HuH-7 (cell line): ENCODE measurements at regions not wholly inside any gene's neighbourhood (a gene's known extent, or its start where the extent isn't known, plus 50 kb on each side); places are given as distances from the start of the nearest gene placed in this dataset.
"Not testable (repeated sequence)": the region's sequence is repeated elsewhere in the genome, so short reads cannot be mapped to it uniquely, and the experiment has no call there.

Source experiments
- DNase-seq: peaks from one replicate; pipeline ENCODE4 v3.0.0; 2011; ENCODE audit warnings: low spot score

DNA sequence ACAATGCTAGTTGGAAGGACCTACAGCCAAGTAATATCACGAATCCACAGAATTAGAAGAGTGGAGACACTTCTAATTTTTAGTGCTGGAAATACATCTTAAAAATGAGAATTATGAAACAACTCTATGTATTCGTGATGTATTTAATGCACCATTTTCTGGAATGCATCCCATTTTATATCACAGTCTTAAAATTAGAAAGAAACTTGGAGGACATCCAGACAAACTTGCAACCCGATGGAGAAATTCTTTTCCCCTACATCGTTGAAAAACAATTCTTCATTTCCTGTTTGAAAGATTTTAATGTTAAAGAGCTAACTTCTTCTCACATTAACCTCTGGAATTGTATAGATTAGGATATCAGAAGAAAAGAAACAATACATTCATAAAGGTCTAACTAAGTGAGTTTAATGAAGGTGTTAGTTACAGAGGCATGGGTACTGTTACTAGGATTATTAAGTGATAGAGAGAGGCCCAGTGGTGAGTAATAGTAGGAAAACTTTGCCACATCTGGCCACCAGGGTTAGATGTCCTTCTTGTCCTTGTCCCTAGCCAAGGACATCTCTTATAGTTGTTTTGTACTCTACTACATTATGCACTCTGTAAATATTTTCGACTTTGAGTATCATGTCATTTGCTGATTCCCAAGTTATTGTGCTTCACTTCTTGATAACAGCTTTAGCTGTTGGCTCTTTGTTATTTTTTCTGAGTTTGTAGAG lies 502.4 kb upstream of the PTCHD4 start:
- no peak for DNase-seq

DNA sequence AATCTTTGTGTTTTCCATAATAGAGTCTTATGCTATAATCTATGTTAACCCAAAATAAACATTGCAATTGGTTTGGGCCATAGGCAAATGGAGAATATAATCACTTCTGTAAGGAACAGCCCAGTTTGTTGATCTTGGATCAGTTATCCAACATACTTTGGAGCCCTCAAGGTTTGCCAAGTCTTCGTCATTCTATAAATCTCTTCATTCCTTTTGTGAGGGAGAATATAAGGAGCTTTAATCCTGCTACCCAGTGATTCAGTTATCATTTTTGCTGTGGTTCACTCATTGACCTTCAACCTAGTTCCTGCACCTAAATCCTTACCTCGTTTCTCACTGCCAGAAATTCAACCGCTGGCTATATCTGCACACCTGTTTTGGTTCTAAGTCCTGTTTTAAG lies 500.3 kb upstream of the PTCHD4 start:
- no peak for DNase-seq

DNA sequence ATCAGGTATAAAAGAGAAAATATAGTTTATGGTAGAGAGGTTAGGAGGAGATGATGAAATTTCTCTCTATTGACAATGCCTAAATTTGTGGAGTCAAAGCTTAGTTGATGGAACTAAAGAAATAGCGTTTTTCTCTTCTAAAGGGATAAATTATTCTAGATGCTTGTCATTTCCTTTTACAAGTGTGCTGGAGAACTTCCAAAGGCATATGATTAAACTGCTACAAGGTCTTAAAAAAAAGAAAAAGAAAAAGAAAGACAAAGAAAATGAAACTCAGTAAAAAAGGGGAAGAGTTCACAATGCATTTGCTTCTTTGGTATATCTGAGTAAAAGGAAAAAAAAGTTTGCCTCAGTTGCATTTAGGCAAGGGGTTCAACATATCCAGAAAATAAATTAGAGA lies 499.8 kb upstream of the PTCHD4 start:
- no peak for DNase-seq

DNA sequence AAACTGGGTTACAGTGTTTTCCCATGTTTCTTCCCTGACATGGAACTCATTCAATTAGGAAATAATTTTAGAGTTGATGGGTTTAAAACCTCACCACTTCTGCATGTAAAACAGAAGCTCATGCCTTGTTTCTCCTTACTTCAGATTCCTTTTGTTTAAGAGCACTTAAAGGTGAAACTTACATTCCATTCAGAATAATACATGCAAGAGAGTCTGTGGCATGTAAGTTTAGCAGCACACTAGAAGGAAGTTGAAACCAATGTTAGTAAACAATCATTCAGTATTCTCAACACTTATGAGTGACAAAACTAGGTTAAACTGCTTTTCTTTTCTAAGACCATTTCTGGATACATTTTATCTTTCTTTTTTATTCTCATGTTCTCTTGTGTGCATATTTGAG lies 495.6 kb upstream of the PTCHD4 start:
- no peak for DNase-seq

DNA sequence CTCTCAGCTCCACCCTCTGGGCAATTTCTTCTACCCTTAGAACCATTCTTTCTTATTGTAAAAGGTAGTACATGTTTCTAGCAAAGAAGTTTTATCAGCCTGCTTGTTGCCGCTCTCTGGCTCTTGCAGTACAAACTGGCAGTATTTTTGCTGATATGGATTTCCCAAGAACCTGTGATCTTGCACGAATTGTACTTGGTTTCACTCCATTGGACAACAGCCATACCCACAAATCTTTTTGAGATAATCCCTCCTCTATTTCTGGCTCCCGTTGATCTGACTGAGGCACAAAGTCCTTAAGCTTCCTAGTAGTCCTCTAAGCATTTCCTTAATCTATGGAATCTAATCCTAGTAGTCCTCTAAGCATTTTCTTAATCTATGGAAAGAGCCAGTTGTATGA lies 487.0 kb upstream of the PTCHD4 start:
- no peak for DNase-seq

DNA sequence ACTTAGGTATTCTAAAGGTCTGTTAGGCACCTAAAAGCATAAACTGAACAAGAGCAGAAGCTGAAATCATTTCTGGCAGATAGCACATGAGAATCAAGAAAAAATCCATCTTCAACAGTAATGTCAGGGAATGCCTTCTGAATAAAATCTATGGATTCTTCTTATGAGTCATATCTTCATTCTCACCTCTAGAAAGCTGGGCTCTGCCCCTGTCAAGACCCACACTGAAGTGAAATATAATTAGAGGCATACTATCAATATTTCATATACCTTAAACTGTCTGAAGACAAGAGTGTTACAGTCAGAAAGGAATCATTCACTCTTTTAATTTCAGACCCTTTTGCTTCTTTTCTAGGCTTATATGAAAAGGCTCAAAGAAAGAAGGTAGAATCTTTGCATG lies 485.8 kb upstream of the PTCHD4 start:
- no peak for DNase-seq

DNA sequence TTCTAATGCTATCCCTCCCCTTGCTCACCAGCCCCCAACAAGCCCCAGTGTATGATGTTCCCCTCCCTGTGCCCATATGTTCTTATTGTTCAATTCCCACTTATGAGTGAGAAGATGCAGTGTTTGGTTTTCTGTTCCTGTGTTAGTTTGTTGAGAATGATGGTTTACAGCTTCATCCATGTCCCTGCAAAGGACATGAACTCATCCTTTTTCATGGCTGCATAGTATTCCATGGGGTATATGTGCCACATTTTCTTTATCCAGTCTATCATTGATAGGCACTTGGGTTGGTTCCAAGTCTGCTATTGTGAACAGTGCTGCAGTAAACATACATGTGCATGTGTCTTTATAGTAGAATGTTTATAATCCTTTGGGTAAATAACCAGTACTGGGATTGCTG lies 480.2 kb upstream of the PTCHD4 start:
- not testable (repeated sequence) for DNase-seq

DNA sequence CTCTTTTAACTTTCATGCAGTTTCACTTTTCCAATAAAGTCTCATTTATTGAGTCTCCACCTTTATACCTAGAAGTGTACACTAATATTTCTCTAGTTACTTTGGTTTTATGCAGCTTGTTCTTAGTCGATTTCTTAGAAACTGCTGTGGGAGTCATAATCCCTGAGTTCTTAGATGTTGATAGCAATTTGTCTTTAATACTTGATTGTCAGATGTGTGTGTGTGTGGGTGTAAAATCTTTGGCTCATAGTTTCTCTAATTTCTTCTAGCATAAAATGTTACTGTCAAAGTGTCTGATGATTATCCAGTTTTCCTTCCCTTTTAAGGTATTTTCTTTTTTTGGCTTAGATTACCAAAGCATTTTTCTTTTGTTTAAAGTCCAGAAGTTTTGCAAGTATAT lies 473.8 kb upstream of the PTCHD4 start:
- DNase-seq = no peak

DNA sequence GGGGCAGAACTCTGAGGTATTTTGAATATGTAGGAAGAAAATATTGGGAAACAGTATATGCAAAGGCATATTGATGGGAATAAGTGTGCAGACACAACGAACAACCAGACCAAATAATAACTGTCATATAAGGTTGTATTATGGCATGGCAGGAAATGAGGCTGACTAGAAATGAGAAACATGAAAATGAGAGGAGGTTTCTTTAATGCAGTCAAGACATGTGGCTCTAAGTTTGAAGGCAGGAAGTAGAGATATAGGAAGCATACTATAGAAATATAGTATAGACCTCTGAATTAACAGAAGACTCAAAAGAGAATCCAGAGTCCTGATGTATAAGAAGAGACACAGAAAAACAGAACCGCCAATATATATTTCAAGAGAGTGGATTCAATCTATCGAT lies 459.7 kb upstream of the PTCHD4 start:
- DNase-seq = no peak

DNA sequence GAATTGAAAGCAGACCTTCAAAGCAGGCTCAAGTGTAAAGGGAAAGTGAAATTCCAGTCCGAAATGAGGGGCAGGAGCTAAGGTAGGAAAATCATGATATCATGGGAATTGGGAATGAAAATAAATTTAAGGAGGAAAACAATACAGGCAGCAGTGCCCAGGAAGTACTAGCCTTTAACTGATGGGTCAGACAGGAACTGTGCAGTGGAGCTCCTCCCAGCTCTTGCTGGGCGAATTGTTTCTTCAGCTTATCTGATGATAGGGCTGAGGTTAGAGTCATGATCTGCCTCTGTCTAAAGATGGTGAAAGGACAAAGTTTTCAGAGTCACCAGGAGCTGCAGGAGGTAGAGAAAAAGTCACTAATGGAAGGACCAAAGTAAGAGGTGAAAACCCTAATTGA lies 457.9 kb upstream of the PTCHD4 start:
- no peak for DNase-seq

DNA sequence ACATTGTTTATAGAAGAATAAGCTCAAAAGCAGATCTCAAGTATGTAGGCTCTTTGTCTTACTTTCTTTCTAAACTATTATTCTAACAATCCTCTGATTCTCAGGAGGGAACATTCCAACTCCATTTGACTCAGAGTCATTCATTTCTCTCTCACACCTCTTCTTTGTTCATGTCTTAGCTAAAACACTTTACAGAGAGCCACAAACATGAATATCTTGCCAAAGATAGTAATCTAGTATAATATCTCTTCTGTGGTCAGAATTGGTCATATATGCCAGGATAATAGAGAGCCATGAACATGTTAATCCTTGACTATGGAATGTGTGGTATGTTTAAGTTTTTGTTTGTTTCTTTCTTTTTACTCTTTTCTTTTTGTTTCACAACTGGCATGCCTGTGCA lies 456.0 kb upstream of the PTCHD4 start:
- DNase-seq = no peak

DNA sequence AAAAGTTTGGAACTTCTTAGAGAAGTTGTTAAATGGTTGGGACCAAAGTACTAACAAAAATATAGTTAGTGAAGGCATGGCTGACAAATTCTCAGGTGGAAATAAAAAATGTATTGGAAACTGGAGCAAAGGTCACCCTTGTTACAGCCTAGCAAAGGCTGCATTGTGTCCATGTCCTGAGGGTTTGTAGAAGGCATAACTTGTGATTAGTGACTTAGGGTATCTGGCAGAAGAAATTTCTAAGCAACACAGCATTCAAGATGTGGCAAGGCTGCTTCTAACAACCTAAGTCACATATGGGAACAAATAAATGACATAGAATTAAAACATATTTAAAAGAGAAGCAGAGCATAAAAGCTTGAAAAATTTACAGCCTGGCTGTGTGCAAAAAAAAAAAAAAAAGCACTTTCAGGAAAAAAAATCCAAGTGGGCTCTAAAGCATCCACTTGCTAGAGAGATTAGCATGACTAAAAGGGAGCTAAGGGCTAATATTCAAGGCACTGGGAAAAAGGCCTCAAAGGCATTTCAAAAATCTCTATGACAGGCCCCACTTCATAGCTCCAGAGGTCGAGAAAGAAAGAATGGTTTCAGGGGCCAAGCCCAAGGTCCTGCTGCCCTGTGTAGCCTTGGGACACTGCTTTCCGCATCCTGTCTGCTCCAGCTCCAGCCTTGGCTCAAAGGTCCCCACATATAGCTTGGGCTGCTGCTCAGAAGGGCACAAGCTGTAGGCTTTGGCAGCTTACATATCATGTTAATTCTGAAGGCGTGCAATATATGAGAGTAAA lies 453.2 kb upstream of the PTCHD4 start:
- no peak for DNase-seq

DNA sequence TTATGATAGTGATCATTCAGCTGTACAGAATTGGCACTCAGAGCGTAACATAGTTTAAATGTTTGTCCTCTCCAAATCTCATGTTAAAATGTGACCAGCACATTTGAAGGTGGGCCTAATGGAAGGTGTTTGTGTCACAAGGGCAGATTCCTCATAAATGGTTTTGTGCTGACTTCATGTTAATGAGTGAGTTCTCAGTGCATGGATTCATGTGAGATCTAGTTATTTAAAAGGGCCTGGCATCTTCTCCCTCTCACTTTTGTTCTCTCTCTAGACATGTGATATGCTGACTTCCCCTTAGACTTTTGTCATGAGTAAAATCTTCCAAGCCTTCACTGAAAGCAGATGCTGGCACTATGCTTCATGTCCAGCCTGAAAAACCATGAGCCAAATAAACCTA lies 452.4 kb upstream of the PTCHD4 start:
- no peak for DNase-seq

DNA sequence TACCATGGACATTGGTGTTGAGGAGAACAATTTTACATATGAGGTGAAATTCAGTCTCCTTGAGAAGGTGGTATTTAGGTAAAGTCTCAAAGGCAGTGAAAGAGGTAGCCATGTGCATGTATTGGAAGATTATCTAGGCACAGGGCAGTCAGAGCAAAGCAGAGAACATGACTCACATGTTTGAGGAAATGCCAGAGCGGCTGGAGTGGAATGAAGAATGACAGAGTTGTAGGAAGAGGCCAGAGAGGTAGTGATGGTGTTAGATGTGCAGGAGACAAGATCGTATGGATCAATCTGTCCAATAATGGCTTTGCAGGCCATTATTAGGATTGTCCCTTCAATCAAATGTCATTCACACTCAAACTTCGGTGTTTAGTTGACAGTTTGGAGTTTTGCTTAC lies 449.4 kb upstream of the PTCHD4 start:
- DNase-seq = no peak

DNA sequence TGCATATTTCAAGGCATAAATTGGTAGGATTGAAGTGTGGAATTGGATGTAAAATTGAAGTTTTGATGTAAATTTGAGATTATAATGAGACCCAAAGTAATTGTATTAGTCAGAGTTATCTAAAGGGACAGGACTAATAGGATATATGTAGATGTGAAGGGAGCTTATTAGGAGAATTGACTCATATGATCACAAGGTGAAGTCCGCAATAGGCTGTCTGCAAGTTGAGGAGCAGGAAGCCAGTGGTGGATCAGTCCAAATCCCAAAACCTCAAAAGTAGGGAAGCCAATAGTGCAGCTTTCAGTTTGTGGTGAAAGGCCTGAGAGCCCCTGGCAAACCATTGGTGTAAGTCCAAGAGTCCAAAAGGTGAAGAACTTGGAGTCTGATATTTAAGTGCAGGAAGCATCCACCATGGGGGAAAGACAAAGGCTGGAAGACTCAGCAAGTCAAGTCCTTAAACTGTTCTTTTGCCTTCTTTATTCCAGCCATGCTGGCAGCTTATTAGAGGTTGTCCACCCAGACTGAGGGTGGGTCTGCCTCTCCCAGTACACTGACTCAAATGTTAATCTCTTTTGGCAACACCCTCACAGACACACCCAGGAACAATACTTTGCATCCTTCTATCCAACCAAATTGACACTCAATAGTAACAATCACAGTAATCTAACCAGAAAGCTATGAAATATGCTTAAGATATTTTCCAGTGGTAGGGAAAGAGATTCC lies 442.6 kb upstream of the PTCHD4 start:
- no peak for DNase-seq

DNA sequence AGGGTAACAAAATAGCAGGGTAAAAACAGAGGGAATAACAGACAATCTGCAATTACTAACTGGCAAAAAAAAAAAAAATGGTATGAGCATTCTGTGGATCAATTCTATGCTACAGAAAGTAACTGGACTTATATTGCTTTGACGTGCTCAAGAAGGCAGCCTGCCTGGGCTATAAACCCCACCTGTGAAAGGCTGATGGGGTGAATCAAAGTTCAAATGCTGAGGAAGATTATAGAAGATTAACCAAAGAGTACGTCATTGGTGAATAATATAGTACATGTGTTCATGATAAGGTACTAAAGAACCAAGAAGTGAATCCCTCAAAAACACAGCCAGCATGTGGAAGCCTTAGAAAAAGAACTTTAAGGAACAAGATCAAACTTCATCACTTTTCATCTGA lies 441.9 kb upstream of the PTCHD4 start:
- DNase-seq = no peak

DNA sequence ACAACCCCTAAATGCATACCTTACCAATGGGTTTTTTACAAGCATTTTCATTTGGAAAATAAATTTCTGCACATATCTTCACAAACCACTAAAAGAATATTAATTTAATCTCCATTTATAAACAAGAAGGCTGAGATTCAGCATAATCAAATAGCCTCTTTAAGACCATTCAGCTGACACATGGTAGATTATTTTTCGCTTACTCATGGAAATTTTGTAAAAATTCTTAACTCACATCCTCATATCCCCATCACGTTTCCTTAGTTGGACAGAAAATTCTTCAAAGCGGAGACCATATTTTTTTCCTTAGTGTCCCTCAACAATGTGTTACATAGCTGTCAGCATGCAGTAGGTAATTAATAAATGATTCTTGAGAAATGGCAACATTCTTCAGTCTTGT lies 439.6 kb upstream of the PTCHD4 start:
- no peak for DNase-seq

DNA sequence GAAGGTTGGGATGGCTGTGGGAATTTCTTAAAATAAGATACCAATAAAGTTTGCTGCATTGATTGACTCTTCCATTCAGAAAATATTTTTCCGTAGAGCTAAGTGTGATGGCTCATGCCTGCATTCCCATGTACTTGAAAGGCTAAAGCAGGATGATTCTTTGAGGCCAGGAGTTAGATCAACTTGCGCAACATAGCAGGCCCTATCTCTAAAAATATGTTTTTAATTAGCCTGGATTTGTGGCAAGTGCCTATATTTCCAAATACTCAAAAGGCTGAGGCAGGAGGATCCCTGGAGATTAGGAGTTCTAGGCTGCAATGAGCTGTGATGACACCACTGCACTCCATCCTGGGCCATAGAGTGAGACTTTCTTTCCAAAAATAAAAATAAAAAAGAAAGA lies 431.2 kb upstream of the PTCHD4 start:
- DNase-seq = no peak

DNA sequence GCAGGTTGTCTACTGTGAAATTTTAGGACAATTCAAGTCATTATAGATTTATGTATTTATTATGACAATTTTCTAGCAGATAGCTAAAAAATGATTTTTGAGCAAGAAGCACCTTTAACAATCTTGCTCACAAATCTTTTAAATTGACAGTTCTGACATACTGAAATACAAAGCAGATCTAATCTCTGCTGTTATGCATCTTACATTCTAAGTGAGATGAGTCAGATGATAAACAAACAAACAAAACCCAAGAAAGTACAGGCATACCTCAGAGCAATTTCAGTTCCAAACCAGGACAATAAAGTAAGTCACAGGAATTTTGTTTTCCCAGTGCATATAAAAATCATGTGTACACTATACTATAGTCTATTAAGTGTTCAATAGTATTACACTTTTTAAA lies 430.7 kb upstream of the PTCHD4 start:
- no peak for DNase-seq

DNA sequence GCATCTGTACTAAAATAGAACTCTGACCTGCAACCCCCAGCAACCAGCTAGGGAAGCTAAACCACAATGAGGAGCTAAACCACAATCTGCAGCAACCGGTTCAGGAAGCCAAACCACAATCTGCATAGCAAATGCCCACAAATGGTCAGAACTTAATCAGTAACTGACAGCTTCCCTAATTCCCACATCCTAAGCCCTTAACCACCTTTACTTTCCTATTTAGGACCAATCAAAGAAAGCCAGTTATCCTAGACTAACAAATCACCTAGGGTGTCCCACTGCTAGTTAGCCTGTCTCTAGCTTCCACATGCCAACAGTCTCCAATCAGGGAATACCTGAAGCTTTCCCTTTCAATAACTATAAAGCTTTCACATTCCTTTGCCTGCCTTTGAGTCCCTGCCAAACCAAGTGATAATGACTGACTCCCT lies 424.6 kb upstream of the PTCHD4 start:
- DNase-seq = no peak

DNA sequence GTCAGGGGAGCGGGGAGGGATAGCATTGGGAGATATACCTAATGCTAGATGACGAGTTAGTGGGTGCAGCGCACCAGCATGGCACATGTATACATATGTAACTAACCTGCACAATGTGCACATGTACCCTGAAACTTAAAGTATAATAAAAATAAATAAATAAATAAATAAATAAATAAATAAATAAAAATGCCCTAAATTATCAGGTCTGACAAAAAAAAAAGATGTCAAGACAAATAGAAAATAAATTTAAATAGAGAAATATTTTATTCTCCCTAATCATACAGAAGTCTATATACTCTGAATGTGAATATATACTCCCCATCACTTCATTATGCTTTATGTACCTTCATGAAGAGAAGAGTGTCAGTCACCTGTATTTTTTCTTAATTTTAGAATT lies 420.0 kb upstream of the PTCHD4 start:
- DNase-seq = not testable (repeated sequence)

DNA sequence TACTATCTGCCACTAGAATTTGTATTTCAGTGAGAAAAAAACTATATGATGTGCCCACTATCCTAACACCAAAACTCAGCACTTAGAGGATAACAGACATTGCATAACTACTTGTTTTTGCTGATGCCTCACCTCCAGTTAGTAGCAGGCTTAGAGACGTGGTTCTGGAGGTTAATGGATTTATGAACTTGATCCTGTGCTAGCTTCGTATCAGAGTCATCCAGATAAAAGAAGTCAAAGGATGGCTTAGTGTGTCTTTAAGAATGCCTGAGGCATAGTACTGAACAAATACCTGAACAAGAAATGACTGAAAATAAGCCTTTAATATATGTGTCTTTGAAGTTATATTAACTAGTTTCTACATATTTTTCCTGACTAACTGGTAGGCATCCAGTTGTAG lies 414.9 kb upstream of the PTCHD4 start:
- no peak for DNase-seq

DNA sequence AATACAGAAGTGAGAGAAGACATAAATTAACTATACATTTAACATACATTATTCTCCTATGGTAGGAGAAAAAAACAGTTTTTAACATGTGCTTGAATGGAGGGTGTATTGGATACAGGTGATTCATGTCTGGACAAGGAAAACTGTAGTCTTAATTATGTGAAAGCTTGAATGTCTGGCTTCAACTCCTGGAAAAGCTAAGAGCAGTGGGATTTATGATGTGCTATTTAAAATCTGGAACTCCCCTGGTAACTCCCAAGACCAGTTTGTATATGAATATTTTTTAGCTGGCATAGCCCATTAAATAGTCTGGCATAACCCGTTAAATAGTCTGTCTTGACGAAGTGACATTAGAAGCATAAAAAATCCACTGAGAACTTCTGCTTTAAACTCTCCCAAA lies 410.0 kb upstream of the PTCHD4 start:
- no peak for DNase-seq
